GM18867 (cell line): ENCODE measurements at regions not wholly inside any gene's neighbourhood (a gene's known extent, or its start where the extent isn't known, plus 50 kb on each side); places are given as distances from the start of the nearest gene placed in this dataset.

ENCODE experiments used
- ATAC-seq: cut with Tn5 transposase; IDR thresholded peaks from one replicate; pipeline ENCODE4 v1.9.1; 2021; ENCODE audit warnings: mild to moderate bottlenecking, moderate library complexity; ENCODE audit not compliant: unreplicated experiment

DNA sequence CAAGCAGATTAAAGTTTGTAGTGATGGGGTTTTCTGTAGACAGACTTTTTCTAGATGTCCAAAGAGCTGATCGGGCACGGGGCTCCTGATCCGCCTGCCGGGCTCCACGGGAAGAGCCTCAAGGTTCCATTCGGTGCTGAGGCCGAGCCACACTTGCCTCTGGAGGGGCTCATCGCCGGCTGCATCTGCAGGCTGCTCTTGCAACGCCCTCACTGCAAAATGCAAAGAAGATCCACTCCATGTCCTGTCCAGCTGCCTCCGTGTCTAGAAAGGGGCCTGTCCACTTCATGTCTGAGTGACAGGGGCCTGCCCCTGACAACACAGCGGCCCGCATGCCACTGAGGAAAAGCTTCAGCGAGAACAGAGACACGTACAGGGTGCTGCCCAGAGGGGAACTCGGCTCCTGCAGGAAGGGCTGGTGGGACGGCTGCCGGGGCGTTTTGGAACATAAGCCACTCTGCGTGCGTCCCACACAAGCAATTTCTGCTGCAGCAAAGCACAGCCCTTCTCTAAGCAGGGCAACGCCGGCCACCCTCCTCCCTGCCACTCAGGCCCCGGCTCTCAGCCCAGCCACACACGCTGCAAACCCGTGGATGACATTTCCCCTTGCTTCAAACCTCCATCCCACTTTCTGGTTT is 53.6 kb upstream of the CTDP1 start:
- ATAC-seq = no peak

DNA sequence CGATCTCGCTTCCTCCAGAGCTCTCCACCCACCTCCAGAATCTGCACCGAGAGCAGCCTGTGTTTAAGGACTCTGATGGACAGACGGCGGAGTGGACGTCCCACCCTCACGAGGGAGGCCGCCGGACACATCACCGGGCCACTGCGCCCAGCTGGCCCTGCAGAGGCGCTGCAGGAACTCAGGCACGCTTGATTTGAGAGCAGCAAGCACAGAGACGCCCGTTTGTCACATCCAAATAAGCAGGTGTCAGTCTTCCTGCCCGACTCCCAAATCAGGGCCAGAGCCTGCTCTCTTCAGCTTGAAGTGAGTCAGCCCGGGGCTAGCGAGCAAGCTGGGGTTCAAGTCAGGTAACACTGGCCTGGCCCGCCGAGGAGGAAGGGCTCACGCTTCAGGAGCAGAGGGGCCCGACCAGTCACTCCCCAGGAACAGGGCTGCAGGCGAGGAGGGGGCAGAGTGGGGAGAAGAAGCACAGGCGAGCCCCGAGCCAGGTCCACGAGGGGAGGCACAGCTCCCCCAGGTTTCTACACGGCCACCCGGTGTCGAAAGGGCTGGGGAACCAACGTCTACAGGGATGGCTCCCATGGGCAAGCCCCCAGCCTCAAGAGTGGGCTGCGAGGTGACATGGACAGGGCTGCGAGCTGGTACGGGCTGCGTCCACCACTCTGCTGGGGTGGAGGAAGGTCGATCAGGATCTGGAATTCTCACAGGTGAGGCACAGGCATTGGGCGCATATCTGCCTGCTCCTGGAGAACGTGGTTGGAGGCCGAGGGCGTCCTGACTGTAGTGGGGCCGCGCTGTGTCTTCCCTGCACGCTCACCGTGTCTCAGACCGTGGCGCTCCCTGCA is 52.5 kb upstream of the CTDP1 start:
- no peak for ATAC-seq

DNA sequence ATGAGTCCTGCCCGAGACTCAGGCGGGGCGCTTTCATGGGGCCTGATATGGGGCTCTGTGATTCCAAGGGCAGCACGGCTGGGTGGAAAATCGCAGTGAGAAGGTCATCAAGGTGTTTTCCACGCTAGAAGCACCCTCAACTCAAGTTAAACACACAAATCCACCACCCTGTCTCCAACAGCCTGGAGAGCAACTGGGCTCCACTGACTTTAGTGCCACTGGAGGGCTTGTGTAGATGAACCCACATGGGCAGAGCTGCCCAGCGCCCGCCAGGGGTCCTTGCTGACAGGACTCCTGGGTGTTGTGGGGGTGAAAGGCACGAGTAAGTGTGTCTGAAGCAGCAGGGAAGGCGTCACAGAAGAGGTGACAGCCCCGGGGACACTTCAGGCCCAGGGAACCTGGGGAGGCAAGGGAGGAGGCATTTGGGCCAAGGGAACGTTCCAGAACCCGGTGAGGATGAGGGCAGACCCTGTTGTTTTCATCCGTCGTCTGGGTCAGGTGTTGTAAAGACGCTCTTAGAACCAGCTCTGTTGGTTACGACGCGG is 51.8 kb upstream of the CTDP1 start:
- no peak for ATAC-seq

DNA sequence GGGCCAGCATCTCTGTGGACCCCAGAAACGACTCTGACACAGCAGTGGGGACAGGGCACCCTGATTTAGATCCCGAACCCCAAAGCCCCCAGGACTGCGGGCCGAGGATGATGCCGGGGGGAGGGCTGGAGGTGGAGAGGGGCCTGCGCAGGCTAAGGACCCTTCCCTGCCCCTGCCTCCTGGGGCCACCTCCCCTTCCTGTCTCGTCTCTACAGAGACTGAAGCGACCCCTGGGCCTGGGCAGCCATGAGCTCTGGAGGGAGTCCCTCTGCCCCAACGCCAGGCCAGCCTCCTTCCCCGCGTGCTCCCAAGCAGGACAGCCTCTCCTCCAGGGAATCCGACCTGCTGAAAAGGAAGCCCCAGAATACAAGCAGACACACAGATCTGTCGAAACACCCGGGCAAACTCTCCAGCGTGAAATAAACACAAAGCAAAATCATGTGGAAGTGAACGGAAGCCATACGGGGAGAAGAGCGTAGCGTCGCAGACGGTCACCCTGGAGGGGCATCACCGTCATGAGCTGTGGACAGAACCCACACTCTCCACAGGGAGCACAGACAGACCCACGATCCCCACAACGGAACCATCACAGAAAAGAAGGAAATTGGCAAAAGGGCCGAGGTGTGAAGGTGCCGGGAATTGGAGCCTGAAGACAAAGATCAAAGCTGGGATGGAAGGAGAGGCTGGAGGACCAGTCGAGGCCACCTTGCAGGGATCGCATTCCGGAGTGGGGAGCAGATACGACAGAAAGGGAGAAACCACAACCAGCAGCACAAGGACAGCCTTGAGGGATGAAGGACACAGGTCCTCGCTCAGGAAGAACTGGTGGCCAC is 51.0 kb upstream of the CTDP1 start:
- no peak for ATAC-seq

DNA sequence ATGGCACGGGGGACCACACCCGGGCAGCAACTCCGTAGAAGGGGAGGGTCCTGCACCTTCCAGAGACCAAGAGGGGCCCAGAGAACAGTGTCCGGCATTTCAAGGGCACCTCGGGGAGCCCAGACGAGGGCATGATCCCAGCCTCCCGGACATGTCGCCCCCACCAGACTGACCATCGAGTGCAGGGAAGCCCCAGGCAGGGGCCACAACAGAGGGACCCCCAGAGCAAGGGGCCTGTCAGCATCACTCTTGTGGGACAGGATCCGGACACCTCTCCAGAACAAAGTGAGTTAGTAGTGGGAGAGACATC is 50.4 kb upstream of the CTDP1 start:
- no peak for ATAC-seq

DNA sequence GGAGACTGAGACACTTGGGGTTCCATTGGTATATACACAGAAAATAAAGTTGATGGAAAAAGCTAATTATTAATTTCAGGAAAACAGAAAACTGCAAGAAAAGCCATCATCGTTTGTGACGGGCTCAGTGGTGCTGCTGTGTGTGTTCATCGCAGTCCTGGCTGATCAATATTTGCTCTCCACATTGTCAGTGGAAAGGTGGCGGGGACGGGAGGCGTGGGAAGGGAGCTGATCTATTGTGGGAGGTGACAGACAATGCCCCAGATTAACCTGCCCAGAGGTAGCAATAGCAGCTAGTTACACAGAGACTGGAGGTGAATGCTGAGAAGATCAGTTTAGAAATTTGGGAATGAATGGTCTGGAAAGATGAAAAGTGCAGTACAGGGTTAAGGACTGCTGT is 50.0 kb upstream of the CTDP1 start:
- no peak for ATAC-seq
